Skeletal muscle tissue (tissue), 3 donors: ENCODE measurements at regions not wholly inside any gene's neighbourhood (a gene's known extent, or its start where the extent isn't known, plus 50 kb on each side); places are given as distances from the start of the nearest gene placed in this dataset.
"Not testable (repeated sequence)": the region's sequence is repeated elsewhere in the genome, so short reads cannot be mapped to it uniquely, and the experiment has no call there.

ENCODE experiments used
- H3K27ac ChIP-seq: one replicate; pipeline ENCODE4 v1.7.0; 2013; ENCODE audit warnings: mild to moderate bottlenecking, low read depth, low read length, inconsistent platforms
- H3K27me3 ChIP-seq, 3 donors: one replicate each; pipeline ENCODE4 v1.7.0; 2013; ENCODE audit warnings: low read length in 3 of 3; ENCODE audit not compliant: control insufficient read depth in 3 of 3, insufficient read depth in 3 of 3
- H3K36me3 ChIP-seq, 3 donors: one replicate each; pipeline ENCODE4 v1.7.0; 2013; ENCODE audit warnings: low read length in 3 of 3; ENCODE audit not compliant: control insufficient read depth in 3 of 3, insufficient read depth in 3 of 3
- H3K4me1 ChIP-seq, 3 donors: one replicate each; pipeline ENCODE4 v1.7.0; 2013; ENCODE audit warnings: low read length in 3 of 3, mild to moderate bottlenecking in 3 of 3; ENCODE audit not compliant: control insufficient read depth in 3 of 3, insufficient read depth in 3 of 3
- H3K4me3 ChIP-seq, 3 donors: one replicate each; pipeline ENCODE4 v1.7.0; 2013; ENCODE audit warnings: low read length in 3 of 3
- H3K9ac ChIP-seq, 3 donors: one replicate each; pipeline ENCODE4 v1.7.0; 2013; ENCODE audit warnings: low read length in 3 of 3, mild to moderate bottlenecking in 3 of 3, moderate library complexity in 2 of 3, low read depth in 1 of 3
- H3K9me3 ChIP-seq, 3 donors: one replicate each; pipeline ENCODE4 v1.7.0; 2013; ENCODE audit warnings: low read length in 3 of 3; ENCODE audit not compliant: control insufficient read depth in 3 of 3
- donor health status: Osteomylitis.

DNA sequence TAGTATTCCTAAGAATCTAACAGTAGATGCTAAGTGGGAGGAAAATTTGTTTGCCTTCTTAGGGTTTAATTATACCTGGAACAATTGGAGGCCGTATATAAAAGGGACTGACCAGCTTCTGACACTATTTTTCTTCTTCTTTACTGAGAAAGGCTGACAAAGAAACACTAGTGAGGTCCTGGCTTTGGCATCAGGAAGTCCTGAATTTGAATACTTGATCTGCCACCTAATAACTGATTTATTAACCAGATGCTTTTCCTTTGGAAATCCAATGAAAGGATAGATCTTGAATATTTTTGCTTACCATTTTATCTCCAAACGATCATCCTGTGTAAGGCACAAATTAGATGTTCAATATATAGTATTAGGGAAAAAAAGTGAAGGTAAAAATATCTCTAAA is 382.5 kb downstream of the CENPW start:
- no peak overlapping the region for H3K27ac ChIP-seq
- H3K9me3 ChIP-seq = no peaks in the 10 kb centered on the region
- no peaks in the 10 kb centered on the region for H3K27me3 ChIP-seq
- H3K4me1 ChIP-seq = peaks cover 0 to 2% (median 0%) of the 10 kb centered on the region in 3 donors
- no peaks in the 10 kb centered on the region for H3K36me3 ChIP-seq
- no peak overlapping the region for H3K4me3 ChIP-seq
- H3K9ac ChIP-seq = no peak overlapping the region

DNA sequence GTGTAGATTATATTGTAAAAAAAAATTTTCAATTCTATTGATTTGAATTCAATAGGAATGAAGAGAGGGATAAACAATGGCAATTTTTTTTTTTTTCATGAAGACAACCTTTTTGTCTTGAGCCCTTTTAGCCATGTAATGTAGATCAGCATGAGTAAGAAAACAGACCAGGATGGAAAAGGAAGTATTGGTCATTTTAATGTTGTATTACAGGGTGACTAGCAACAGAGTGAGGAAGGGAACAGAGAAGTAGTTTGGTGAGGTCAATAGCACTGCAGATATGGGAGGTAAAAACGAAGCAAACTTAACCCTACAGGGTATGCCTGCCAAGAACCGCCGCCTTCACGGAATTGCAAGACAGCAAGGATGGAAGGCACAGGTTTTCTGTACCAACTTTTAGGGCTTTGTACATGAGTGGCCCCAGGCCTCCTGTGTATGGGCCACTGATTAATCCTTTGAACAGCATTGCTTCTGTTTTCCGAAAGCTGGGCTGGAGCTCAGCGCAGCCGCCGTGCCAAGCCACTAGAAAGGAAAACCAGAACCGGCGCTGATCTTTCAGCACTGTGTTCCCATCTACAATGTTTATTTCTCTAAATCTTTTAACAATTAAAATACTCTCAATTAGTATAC is 383.7 kb downstream of the CENPW start:
- H3K27me3 ChIP-seq = no peaks in the 10 kb centered on the region
- no peak overlapping the region for H3K4me3 ChIP-seq
- H3K27ac ChIP-seq = no peak overlapping the region
- peaks cover 0 to 2% (median 0%) of the 10 kb centered on the region in 3 donors for H3K4me1 ChIP-seq
- H3K36me3 ChIP-seq = no peaks in the 10 kb centered on the region
- no peak overlapping the region for H3K9ac ChIP-seq
- no peaks in the 10 kb centered on the region for H3K9me3 ChIP-seq

DNA sequence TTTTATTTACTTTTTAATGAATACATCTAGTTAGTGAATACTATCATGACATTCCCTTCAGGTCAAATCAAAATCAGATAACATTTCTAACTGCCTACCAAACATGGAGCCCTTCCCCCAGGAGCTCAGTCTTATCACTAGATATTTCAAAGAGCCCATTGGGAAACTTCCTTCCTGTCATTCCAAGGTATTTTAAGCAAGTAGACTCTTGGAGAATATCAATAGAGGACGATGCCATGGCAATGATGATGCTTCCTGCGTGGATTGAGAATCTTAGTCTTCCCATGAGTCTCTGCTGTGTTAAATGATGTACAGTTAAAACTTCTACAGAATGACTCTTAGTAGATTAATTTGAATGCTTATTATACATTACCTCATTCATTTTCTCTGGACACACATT is 384.9 kb downstream of the CENPW start:
- no peak overlapping the region for H3K4me3 ChIP-seq
- H3K36me3 ChIP-seq = no peaks in the 10 kb centered on the region
- H3K9me3 ChIP-seq = no peaks in the 10 kb centered on the region
- no peaks in the 10 kb centered on the region for H3K4me1 ChIP-seq
- no peak overlapping the region for H3K9ac ChIP-seq
- H3K27ac ChIP-seq = no peak overlapping the region
- H3K27me3 ChIP-seq = no peaks in the 10 kb centered on the region

DNA sequence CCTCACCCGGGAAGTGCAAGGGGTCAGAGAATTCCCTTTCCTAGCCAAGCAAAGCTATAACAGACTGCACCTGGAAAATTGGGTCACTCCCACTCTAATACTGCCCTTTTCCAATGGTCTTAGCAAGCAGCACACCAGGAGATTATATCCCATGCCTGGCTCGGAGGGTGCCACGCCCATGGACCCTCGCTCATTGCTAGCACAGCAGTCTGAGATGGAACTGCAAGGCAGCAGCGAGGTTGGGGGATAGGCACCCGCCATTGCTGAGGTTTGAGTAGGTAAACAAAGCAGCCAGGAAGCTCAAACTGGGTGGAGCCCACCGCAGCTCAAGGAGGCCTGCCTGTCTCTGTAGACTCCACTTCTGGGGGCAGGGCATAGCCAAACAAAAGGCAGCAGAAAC is 386.5 kb downstream of the CENPW start:
- not testable (repeated sequence) for H3K27ac ChIP-seq, H3K4me3 ChIP-seq, H3K9ac ChIP-seq, H3K9me3 ChIP-seq, H3K36me3 ChIP-seq, H3K27me3 ChIP-seq, H3K4me1 ChIP-seq

DNA sequence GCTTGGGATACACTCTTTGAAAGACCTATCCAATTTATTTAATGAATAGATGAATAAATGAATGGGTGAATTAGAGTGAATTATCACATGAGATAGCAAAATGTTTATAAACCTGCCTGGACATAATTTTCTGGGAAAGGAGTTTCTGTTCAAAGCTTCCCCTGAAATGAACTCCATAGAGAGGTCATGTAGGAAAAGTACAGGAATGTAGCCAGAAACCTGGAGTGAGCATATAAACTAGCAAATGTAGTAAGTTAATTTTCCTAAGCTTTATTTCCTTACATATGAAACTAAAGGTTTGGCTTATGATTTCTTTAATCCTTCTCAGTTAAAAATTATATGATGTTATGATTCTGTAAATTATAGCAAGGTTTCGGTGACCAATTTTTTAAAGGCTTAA is 380.3 kb upstream of the RSPO3 start:
- H3K27ac ChIP-seq = no peak overlapping the region

DNA sequence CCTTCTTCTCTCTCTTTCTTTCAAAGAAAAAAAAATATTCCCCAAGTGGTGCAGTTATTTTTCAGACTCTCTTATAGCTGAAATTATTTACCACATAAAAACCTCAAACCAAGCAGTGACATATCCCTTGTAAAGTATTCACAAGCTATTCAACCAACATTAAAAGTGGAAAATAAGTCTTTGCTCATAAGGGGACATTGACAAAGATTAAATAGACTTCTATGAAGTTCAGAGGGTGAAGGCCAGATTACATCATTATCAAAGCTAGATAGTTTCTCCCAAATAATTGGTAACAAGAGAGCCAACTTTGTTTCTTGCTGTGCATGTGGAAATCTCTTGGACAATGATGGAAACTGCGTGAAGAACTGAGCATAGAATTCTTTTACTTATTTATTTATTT is 379.8 kb upstream of the RSPO3 start:
- no peak overlapping the region for H3K9ac ChIP-seq
- no peak overlapping the region for H3K27ac ChIP-seq
- no peaks in the 10 kb centered on the region for H3K9me3 ChIP-seq
- H3K36me3 ChIP-seq = no peaks in the 10 kb centered on the region
- no peaks in the 10 kb centered on the region for H3K27me3 ChIP-seq
- no peak overlapping the region for H3K4me3 ChIP-seq
- no peaks in the 10 kb centered on the region for H3K4me1 ChIP-seq

More for the DNA sequence above, 380.3 kb upstream of the RSPO3 start:
- H3K4me3 ChIP-seq = no peak overlapping the region
- H3K36me3 ChIP-seq = no peaks in the 10 kb centered on the region
- H3K4me1 ChIP-seq = no peaks in the 10 kb centered on the region
- no peaks in the 10 kb centered on the region for H3K9me3 ChIP-seq
- no peaks in the 10 kb centered on the region for H3K27me3 ChIP-seq
- no peak overlapping the region for H3K9ac ChIP-seq

DNA sequence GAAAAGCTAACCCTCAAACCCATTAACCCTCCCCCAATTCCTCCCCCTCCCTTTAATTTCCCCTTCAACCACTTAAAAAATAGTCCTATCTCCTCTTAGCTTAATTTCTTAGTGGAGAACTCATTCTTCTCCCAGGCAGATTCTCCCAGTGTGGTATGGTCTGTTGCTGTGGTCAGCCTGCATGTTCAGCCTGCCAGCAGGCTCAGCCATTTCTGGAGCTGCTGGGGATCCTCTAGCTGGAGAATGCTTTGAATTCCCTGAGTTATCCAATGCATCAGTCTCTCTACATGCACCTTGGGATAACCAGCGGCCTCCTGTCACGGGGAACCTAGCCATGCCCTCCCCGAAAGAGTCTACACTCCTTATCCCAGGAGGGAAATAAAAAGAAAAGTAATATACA is 375.4 kb upstream of the RSPO3 start:
- no peak overlapping the region for H3K27ac ChIP-seq
- no peak overlapping the region for H3K9ac ChIP-seq
- no peak overlapping the region for H3K4me3 ChIP-seq
- H3K9me3 ChIP-seq = no peaks in the 10 kb centered on the region
- no peaks in the 10 kb centered on the region for H3K4me1 ChIP-seq
- no peaks in the 10 kb centered on the region for H3K36me3 ChIP-seq
- no peaks in the 10 kb centered on the region for H3K27me3 ChIP-seq

DNA sequence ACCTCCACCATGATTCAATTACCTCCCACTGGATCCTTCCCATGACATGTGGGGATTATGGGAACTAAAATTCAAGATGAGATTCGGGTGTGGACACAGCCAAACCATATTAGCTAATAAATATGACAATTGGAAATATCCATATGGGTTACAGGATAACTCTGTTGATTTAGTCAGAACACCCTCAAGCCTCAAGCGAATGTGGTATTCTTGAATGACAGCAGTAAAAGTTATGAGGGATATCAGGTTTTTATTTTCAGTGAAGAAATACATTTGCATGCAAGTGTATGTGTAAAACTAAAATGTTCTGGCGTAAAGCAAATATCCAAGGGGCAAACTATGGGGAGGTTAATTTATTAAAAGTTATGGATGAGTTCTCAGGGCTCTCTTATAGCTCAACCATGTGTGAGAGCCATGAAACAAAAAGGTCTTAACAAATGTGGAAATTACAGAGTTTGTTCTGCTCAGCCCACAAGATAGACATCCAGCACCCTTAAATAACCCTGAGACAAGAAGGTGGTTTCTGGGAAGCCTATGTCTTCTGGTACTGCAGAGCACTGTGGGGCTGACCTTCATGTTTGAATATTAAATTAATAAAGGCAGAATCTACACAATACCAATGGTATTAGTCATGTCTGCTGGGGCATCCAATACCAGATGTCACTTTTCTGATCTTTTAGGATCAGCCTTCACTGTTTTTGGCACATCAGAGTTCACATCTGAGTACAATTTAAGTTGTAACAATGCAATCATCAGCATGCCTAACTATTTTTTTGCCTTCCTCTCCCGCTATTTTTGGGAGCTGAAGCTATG is 370.5 kb upstream of the RSPO3 start:
- Histone ChIP-seq H3K27me3 (no peaks in the 10 kb centered on the region), H3K9me3 (no peaks in the 10 kb centered on the region), H3K36me3 (no peaks in the 10 kb centered on the region), H3K27ac (no peak overlapping the region), H3K4me3 (no peak overlapping the region), H3K4me1 (no peaks in the 10 kb centered on the region), H3K9ac (no peak overlapping the region)

DNA sequence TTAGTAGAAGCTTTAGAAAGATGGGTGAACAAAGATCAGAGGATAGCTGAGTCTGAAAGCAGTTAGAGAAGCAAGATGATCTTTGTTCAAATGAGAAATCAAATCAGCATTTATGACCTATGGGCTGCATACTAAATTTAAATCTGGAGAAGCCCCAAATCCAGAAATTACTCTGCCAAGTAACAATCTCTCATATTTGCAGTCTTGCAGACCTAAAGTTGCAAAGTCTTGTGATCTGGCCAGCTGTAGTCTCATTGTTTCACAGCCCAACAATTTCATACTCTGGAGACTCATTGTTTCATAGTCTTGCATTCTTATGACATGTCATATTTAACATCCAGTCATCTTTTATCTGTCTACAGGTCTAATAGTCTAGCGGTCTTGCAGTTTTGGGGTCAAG is 364.9 kb upstream of the RSPO3 start:
- Histone ChIP-seq H3K4me1 (no peaks in the 10 kb centered on the region), H3K4me3 (no peak overlapping the region), H3K27ac (no peak overlapping the region)

DNA sequence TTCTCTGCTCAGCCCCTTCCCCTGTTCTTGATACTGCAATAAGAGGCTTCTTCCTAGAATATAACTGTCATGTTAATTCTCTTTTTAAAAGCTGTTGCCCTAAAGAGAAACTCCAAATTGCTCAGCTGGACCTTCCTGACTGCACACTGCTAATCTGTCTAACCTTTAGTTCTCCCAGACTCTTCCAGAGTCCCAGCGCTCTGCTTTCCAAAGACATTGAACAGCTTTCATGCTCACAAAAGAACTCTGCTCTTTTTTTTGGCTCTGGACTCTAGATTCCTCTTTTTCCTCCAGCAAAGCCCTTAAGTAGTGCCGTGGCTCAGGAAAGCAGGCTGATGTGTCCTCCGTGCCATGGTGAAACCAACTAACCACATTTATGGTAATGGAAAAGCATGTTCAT is 356.6 kb upstream of the RSPO3 start:
- Histone ChIP-seq H3K27me3 (no peaks in the 10 kb centered on the region), H3K9me3 (no peaks in the 10 kb centered on the region), H3K9ac (no peak overlapping the region), H3K4me3 (no peak overlapping the region), H3K27ac (no peak overlapping the region), H3K36me3 (no peaks in the 10 kb centered on the region), H3K4me1 (no peaks in the 10 kb centered on the region)

More for the DNA sequence above, 364.9 kb upstream of the RSPO3 start:
- no peak overlapping the region for H3K9ac ChIP-seq
- H3K27me3 ChIP-seq = no peaks in the 10 kb centered on the region
- no peaks in the 10 kb centered on the region for H3K9me3 ChIP-seq
- H3K36me3 ChIP-seq = no peaks in the 10 kb centered on the region
